ENCODE measurements at regions not wholly inside any gene's neighbourhood (a gene's known extent, or its start where the extent isn't known, plus 50 kb on each side); places are given as distances from the start of the nearest gene placed in this dataset.

DNA sequence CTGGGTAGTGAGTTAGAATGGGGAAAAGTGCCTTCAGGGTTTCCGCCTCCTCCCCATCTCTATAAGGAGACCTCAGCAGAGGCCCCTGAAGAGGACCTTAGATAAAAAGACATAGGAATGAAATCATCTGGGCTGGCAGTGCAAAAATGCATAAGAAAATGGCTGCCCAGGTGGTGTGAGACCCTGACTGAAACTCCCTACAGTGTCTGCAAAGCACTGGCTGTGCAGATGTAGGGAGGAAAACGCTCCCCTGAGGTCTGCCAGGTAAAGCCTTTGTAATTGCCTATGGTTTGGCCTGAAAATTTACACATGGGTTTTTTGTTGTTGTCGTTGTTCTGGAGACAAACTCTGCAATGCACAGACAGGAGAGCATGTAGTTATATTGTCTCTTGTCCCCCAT lies 128.1 kb upstream of the VWC2 start:
- dilution Hi-C loops (cut with HindIII; ENCODE audit: low sequenced_read_pairs, unreplicated experiment) = no loop called here
- WGBS, 2 experiments (ENCODE audit: extremely low coverage in 2 of 2, insufficient read length in 1 of 2) = no CpG with 5 or more reads among the region's 3 CpGs
- H2BK15ac ChIP-seq (ENCODE audit: low read depth, low read length) = no peak overlapping the region

More for the DNA sequence above, 128.1 kb upstream of the VWC2 start:
- ATAC-seq (ENCODE audit: low read depth) (no peak), DNase-seq (no peak)
- H2BK120ac ChIP-seq (ENCODE audit: low read depth, low read length) = no peak overlapping the region
- intact Hi-C loops (cut with micrococcal nuclease) (no loop called here), in situ Hi-C loops (cut with MboI; ENCODE audit: low sequenced_read_pairs) (no loop called here)
- no peak overlapping the region for H3K4ac ChIP-seq (ENCODE audit: low read depth, low read length)
- H4K8ac ChIP-seq (ENCODE audit: low read depth in 2 of 2, low read length in 2 of 2) = no peak overlapping the region
- no peaks in the 10 kb centered on the region for H3K27me3 ChIP-seq (ENCODE audit: control insufficient read depth, insufficient read depth, low read length)
- no peak overlapping the region for H3K56ac ChIP-seq (ENCODE audit: extremely low read depth, insufficient read depth, low read length)
- ChIA-PET POLR2A (ENCODE audit: unreplicated experiment) (no interaction called here), CTCF (no interaction called here)
- H2AK9ac ChIP-seq (replicated peaks; ENCODE audit: low read depth, low read length, poor library complexity) = no peak overlapping the region
- H2AFZ ChIP-seq (replicated peaks; ENCODE audit: low read length, poor library complexity) = no peak overlapping the region
- H3K36me3 ChIP-seq (ENCODE audit: control insufficient read depth, insufficient read depth, low read length) = no peaks in the 10 kb centered on the region
- H3K9me3 ChIP-seq (ENCODE audit: control insufficient read depth, insufficient read depth, low read length) = peaks cover 12% of the 10 kb centered on the region
- no peaks in the 10 kb centered on the region for H4K20me1 ChIP-seq (ENCODE audit: insufficient read depth, low read length)
- H3K79me1 ChIP-seq (ENCODE audit: low read depth in 1 of 2, low read length in 2 of 2) = no peaks in the 10 kb centered on the region
- no peak overlapping the region for H3K9ac ChIP-seq (ENCODE audit: low read depth, low read length)
- H3K4me3 ChIP-seq (ENCODE audit: insufficient read depth, low read depth, low read length) = no peak overlapping the region
- H3K4me1 ChIP-seq (ENCODE audit: control insufficient read depth, insufficient read depth, low read length) = no peaks in the 10 kb centered on the region
- H3K23ac ChIP-seq (ENCODE audit: low read depth, low read length) = no peak overlapping the region
- BruUV-seq (replicated peaks) = no TSS peak
- TF ChIP-seq MXI1 (IDR thresholded peaks at IDR 0.05; ENCODE audit: borderline replicate concordance, low read depth, low read length) (no peak), RFX5 (IDR thresholded peaks at IDR 0.05; ENCODE audit: low read depth, low read length) (no peak), FOS (IDR thresholded peaks at IDR 0.05; ENCODE audit: low read depth, low read length) (no peak), MAZ (IDR thresholded peaks at IDR 0.05; ENCODE audit: borderline replicate concordance, low read depth, low read length) (no peak), NFE2L2 (IDR thresholded peaks at IDR 0.05; ENCODE audit: low read depth, low read length) (no peak), RAD21 (IDR thresholded peaks at IDR 0.05; ENCODE audit: low read length) (no peak), RCOR1 (IDR thresholded peaks at IDR 0.05; ENCODE audit: insufficient replicate concordance, low read length) (no peak), SMC3 (IDR thresholded peaks at IDR 0.05; ENCODE audit: low read depth, low read length) (no peak), CHD1 (IDR thresholded peaks at IDR 0.05; ENCODE audit: low read depth, low read length) (no peak), POLR2A (IDR thresholded peaks at IDR 0.05; ENCODE audit: low read depth, low read length) (no peak), BHLHE40 (IDR thresholded peaks at IDR 0.05; ENCODE audit: low read depth, low read length) (no peak)
- TF ChIP-seq, protein P1, sequence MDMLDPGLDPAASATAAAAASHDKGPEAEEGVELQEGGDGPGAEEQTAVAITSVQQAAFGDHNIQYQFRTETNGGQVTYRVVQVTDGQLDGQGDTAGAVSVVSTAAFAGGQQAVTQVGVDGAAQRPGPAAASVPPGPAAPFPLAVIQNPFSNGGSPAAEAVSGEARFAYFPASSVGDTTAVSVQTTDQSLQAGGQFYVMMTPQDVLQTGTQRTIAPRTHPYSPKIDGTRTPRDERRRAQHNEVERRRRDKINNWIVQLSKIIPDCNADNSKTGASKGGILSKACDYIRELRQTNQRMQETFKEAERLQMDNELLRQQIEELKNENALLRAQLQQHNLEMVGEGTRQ (IDR thresholded peaks at IDR 0.05; ENCODE audit: low read depth, low read length) = no peak
- TF ChIP-seq, protein P2, sequence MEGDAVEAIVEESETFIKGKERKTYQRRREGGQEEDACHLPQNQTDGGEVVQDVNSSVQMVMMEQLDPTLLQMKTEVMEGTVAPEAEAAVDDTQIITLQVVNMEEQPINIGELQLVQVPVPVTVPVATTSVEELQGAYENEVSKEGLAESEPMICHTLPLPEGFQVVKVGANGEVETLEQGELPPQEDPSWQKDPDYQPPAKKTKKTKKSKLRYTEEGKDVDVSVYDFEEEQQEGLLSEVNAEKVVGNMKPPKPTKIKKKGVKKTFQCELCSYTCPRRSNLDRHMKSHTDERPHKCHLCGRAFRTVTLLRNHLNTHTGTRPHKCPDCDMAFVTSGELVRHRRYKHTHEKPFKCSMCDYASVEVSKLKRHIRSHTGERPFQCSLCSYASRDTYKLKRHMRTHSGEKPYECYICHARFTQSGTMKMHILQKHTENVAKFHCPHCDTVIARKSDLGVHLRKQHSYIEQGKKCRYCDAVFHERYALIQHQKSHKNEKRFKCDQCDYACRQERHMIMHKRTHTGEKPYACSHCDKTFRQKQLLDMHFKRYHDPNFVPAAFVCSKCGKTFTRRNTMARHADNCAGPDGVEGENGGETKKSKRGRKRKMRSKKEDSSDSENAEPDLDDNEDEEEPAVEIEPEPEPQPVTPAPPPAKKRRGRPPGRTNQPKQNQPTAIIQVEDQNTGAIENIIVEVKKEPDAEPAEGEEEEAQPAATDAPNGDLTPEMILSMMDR (conservative IDR thresholded peaks at IDR 0.05; ENCODE audit: low read depth, low read length) = no peak
- TF ChIP-seq, protein P3, sequence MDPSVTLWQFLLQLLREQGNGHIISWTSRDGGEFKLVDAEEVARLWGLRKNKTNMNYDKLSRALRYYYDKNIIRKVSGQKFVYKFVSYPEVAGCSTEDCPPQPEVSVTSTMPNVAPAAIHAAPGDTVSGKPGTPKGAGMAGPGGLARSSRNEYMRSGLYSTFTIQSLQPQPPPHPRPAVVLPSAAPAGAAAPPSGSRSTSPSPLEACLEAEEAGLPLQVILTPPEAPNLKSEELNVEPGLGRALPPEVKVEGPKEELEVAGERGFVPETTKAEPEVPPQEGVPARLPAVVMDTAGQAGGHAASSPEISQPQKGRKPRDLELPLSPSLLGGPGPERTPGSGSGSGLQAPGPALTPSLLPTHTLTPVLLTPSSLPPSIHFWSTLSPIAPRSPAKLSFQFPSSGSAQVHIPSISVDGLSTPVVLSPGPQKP (IDR thresholded peaks at IDR 0.05; ENCODE audit: borderline replicate concordance, low read depth, low read length) = no peak
- no peak overlapping the region for H2AK5ac ChIP-seq (ENCODE audit: low read depth, low read length)
- no peak overlapping the region for H3K27ac ChIP-seq (ENCODE audit: insufficient read depth, low read length)
- H4K91ac ChIP-seq (ENCODE audit: insufficient read depth, low read depth, low read length) = no peak overlapping the region
- no peak overlapping the region for H3K4me2 ChIP-seq (ENCODE audit: low read depth, low read length)
- no peaks in the 10 kb centered on the region for H3K9me1 ChIP-seq (ENCODE audit: insufficient read depth, low read length)
- H3K14ac ChIP-seq (replicated peaks; ENCODE audit: low read depth, low read length) = no peak overlapping the region
- H4K5ac ChIP-seq (ENCODE audit: low read depth, low read length) = no peak overlapping the region
- H2BK5ac ChIP-seq (ENCODE audit: low read depth, low read length, poor library complexity, severe bottlenecking) = no peak overlapping the region
- H2BK20ac ChIP-seq (ENCODE audit: low read depth, low read length) = no peak overlapping the region
- no peak overlapping the region for H3K18ac ChIP-seq (ENCODE audit: low read depth, low read length)

All from IMR-90 (cell line).